Ectodermal cell (in vitro differentiated cells): ENCODE measurements at regions not wholly inside any gene's neighbourhood (a gene's known extent, or its start where the extent isn't known, plus 50 kb on each side); places are given as distances from the start of the nearest gene placed in this dataset.
"Not testable (repeated sequence)": the region's sequence is repeated elsewhere in the genome, so short reads cannot be mapped to it uniquely, and the experiment has no call there.

Source experiments
- H3K27ac ChIP-seq: 2 replicates; pipeline ENCODE4 v1.7.0; 2013; ENCODE audit warnings: mild to moderate bottlenecking, low read depth, low read length; ENCODE audit not compliant: insufficient read depth, poor library complexity, severe bottlenecking
- H3K27me3 ChIP-seq: 2 replicates; pipeline ENCODE4 v1.7.0; 2013; ENCODE audit warnings: mild to moderate bottlenecking, low read length; ENCODE audit not compliant: insufficient read depth, control insufficient read depth, poor library complexity, severe bottlenecking
- H3K36me3 ChIP-seq: one replicate; pipeline ENCODE4 v1.7.0; 2013; ENCODE audit warnings: low read length; ENCODE audit not compliant: control insufficient read depth, insufficient read depth
- H3K4me1 ChIP-seq: one replicate; pipeline ENCODE4 v1.7.0; 2013; ENCODE audit warnings: low read length; ENCODE audit not compliant: control insufficient read depth, insufficient read depth
- H3K4me3 ChIP-seq: 2 replicates; pipeline ENCODE4 v1.7.0; 2013; ENCODE audit warnings: low read depth, low read length, control low read depth; ENCODE audit not compliant: insufficient read depth
- H3K9me3 ChIP-seq: 2 replicates; pipeline ENCODE4 v1.7.0; 2013; ENCODE audit warnings: mild to moderate bottlenecking, low read length, moderate library complexity; ENCODE audit not compliant: control insufficient read depth
- whole genome bisulfite sequencing, 2 experiments: methylation state at CpG; one replicate each; pipeline ENCODE4 v1.1.7; 2013; ENCODE audit warnings: missing lambda C conversion rate in 2 of 2; 5-methylcytosine and 5-hydroxymethylcytosine counted together

GRCh38 chr14:94823556-94824341, 53.8 kb upstream of the GSC start:
- Histone ChIP-seq H3K4me3 (no peak overlapping the region), H3K9me3 (peaks cover 2% of the 10 kb centered on the region), H3K36me3 (no peaks in the 10 kb centered on the region), H3K4me1 (no peaks in the 10 kb centered on the region), H3K27ac (no peak overlapping the region), H3K27me3 (no peaks in the 10 kb centered on the region)
- 73 to 78% methylated on average over 7 to 8 of the region's 8 CpGs for WGBS, 2 experiments

DNA sequence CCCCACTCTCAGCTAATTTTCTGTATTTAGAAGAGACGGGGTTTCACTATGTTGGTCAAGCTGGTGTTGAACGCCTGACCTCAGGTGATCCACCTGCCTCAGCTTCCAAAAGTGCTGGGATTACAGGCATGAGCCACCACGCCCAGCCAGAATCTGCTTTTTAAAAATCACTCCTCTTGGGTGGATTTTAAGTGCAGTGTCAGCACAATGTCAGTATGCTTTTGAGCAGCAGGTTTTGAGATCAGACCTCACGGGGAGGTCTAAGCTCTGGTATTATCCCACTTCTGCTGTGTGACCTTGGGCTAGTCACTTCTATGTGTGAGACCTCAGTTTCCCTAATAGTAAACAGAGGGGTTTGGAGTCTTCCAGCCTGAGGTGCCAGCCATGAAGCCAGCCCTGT, 51.8 kb upstream of the GSC start:
- WGBS, 2 experiments: 92 to 94% methylated on average over 4 of the region's 4 CpGs
- H3K27me3 ChIP-seq: no peaks in the 10 kb centered on the region
- H3K27ac ChIP-seq: no peak overlapping the region
- H3K4me1 ChIP-seq: no peaks in the 10 kb centered on the region
- no peak overlapping the region for H3K4me3 ChIP-seq
- peaks cover 2% of the 10 kb centered on the region for H3K9me3 ChIP-seq
- no peaks in the 10 kb centered on the region for H3K36me3 ChIP-seq

- H3K27me3 ChIP-seq, H3K36me3 ChIP-seq, H3K4me3 ChIP-seq, H3K27ac ChIP-seq, H3K9me3 ChIP-seq, H3K4me1 ChIP-seq: not testable (repeated sequence)
- 82 to 93% methylated on average over 1 of the region's 1 CpG for WGBS, 2 experiments
Measured at GRCh38 chr14:94820932-94821331, 51.0 kb upstream of the GSC start.
